ENCODE measurements at regions not wholly inside any gene's neighbourhood (a gene's known extent, or its start where the extent isn't known, plus 50 kb on each side); places are given as distances from the start of the nearest gene placed in this dataset.
"Not testable (repeated sequence)": the region's sequence is repeated elsewhere in the genome, so short reads cannot be mapped to it uniquely, and the experiment has no call there.

GRCh38 chr10:44118500-44118899, 266.4 kb downstream of the CXCL12 start:
- no peak for TF ChIP-seq CTCF (IDR thresholded peaks at IDR 0.05; ENCODE audit: low read length)
- DNase-seq, result no peak
- no peak overlapping the region for H2AFZ ChIP-seq (ENCODE audit: low read length)
- H3K4me1 ChIP-seq (ENCODE audit: low read length), result no peaks in the 10 kb centered on the region
- H3K9me2 ChIP-seq (replicated peaks; ENCODE audit: insufficient read depth, low read length), result no peaks in the 10 kb centered on the region
- H3K79me2 ChIP-seq (ENCODE audit: low read length), result no peaks in the 10 kb centered on the region
- H3K9ac ChIP-seq (ENCODE audit: low read length), result no peak overlapping the region
- H3K4me3 ChIP-seq (ENCODE audit: low read length), result no peak overlapping the region
- H4K20me1 ChIP-seq (ENCODE audit: insufficient read depth, low read length), result no peaks in the 10 kb centered on the region
- H3K27ac ChIP-seq (ENCODE audit: low read length), result no peak overlapping the region
- no peaks in the 10 kb centered on the region for H3F3A ChIP-seq (ENCODE audit: insufficient read depth, low read length)
- no peaks in the 10 kb centered on the region for H3K9me3 ChIP-seq (replicated peaks; ENCODE audit: insufficient read depth, low read length)
- H3K27me3 ChIP-seq (replicated peaks; ENCODE audit: insufficient read depth, low read length), result no peaks in the 10 kb centered on the region
- H3K36me3 ChIP-seq (replicated peaks; ENCODE audit: insufficient read depth, low read length), result no peaks in the 10 kb centered on the region
- H3K4me2 ChIP-seq (ENCODE audit: low read depth, low read length), result no peak overlapping the region

- H3K9me2 ChIP-seq (replicated peaks; ENCODE audit: insufficient read depth, low read length), result no peaks in the 10 kb centered on the region
- no peak for TF ChIP-seq EZH2phosphoT487 (IDR thresholded peaks at IDR 0.05; ENCODE audit: low read length)
- TF ChIP-seq CTCF (IDR thresholded peaks at IDR 0.05; ENCODE audit: low read length), result no peak
- no peak for TF ChIP-seq EZH2 (optimal IDR thresholded peaks at IDR 0.05; ENCODE audit: low read depth, low read length)
- no peaks in the 10 kb centered on the region for H3K27me3 ChIP-seq (replicated peaks; ENCODE audit: insufficient read depth, low read length)
- H3K4me1 ChIP-seq (ENCODE audit: low read length), result no peaks in the 10 kb centered on the region
- H3K36me3 ChIP-seq (replicated peaks; ENCODE audit: insufficient read depth, low read length), result no peaks in the 10 kb centered on the region
- no peak overlapping the region for H2AFZ ChIP-seq (ENCODE audit: low read length)
- H3K9me3 ChIP-seq (replicated peaks; ENCODE audit: insufficient read depth, low read length), result no peaks in the 10 kb centered on the region
- H3K4me3 ChIP-seq (ENCODE audit: low read length), result no peak overlapping the region
- H3K9ac ChIP-seq (ENCODE audit: low read length), result no peak overlapping the region
- DNase-seq, result no peak
- no peak overlapping the region for H3K27ac ChIP-seq (ENCODE audit: low read length)
- no peaks in the 10 kb centered on the region for H3F3A ChIP-seq (ENCODE audit: insufficient read depth, low read length)
- no peaks in the 10 kb centered on the region for H3K79me2 ChIP-seq (ENCODE audit: low read length)
- H4K20me1 ChIP-seq (ENCODE audit: insufficient read depth, low read length), result no peaks in the 10 kb centered on the region
- H3K4me2 ChIP-seq (ENCODE audit: low read depth, low read length), result no peak overlapping the region
These were observed 268.4 kb downstream of the CXCL12 start for GRCh38 chr10:44116474-44116873.

GRCh38 chr10:44115516-44115915, 269.4 kb downstream of the CXCL12 start:
- no peak for DNase-seq
- Histone ChIP-seq H3K27me3 (replicated peaks; ENCODE audit: insufficient read depth, low read length) (no peaks in the 10 kb centered on the region), H3K27ac (ENCODE audit: low read length) (no peak overlapping the region), H3K36me3 (replicated peaks; ENCODE audit: insufficient read depth, low read length) (no peaks in the 10 kb centered on the region), H3F3A (ENCODE audit: insufficient read depth, low read length) (no peaks in the 10 kb centered on the region), H3K9ac (ENCODE audit: low read length) (no peak overlapping the region), H3K4me2 (ENCODE audit: low read depth, low read length) (no peak overlapping the region), H3K4me1 (ENCODE audit: low read length) (no peaks in the 10 kb centered on the region), H2AFZ (ENCODE audit: low read length) (no peak overlapping the region), H4K20me1 (ENCODE audit: insufficient read depth, low read length) (no peaks in the 10 kb centered on the region), H3K9me3 (replicated peaks; ENCODE audit: insufficient read depth, low read length) (no peaks in the 10 kb centered on the region), H3K9me2 (replicated peaks; ENCODE audit: insufficient read depth, low read length) (no peaks in the 10 kb centered on the region), H3K79me2 (ENCODE audit: low read length) (no peaks in the 10 kb centered on the region), H3K4me3 (ENCODE audit: low read length) (no peak overlapping the region)
- TF ChIP-seq CTCF (IDR thresholded peaks at IDR 0.05; ENCODE audit: low read length) (no peak), EZH2 (optimal IDR thresholded peaks at IDR 0.05; ENCODE audit: low read depth, low read length) (no peak), EZH2phosphoT487 (IDR thresholded peaks at IDR 0.05; ENCODE audit: low read length) (no peak)

- Histone ChIP-seq H3K36me3 (replicated peaks; ENCODE audit: insufficient read depth, low read length) (no peaks in the 10 kb centered on the region), H3K9me3 (replicated peaks; ENCODE audit: insufficient read depth, low read length) (no peaks in the 10 kb centered on the region), H4K20me1 (ENCODE audit: insufficient read depth, low read length) (no peaks in the 10 kb centered on the region), H3F3A (ENCODE audit: insufficient read depth, low read length) (no peaks in the 10 kb centered on the region), H3K9me2 (replicated peaks; ENCODE audit: insufficient read depth, low read length) (no peaks in the 10 kb centered on the region), H3K4me3 (ENCODE audit: low read length) (no peak overlapping the region), H3K27me3 (replicated peaks; ENCODE audit: insufficient read depth, low read length) (no peaks in the 10 kb centered on the region), H3K9ac (ENCODE audit: low read length) (no peak overlapping the region), H3K79me2 (ENCODE audit: low read length) (no peaks in the 10 kb centered on the region), H3K27ac (ENCODE audit: low read length) (no peak overlapping the region), H2AFZ (ENCODE audit: low read length) (no peak overlapping the region), H3K4me1 (ENCODE audit: low read length) (no peaks in the 10 kb centered on the region), H3K4me2 (ENCODE audit: low read depth, low read length) (no peak overlapping the region)
- TF ChIP-seq EZH2 (optimal IDR thresholded peaks at IDR 0.05; ENCODE audit: low read depth, low read length) (no peak), CTCF (IDR thresholded peaks at IDR 0.05; ENCODE audit: low read length) (no peak), EZH2phosphoT487 (IDR thresholded peaks at IDR 0.05; ENCODE audit: low read length) (no peak)
- DNase-seq, result no peak
These were observed 270.5 kb downstream of the CXCL12 start for GRCh38 chr10:44114441-44114840.

- H3K79me2 ChIP-seq (ENCODE audit: low read length); H3K4me3 ChIP-seq (ENCODE audit: low read length); H3K27me3 ChIP-seq (replicated peaks; ENCODE audit: insufficient read depth, low read length); H4K20me1 ChIP-seq (ENCODE audit: insufficient read depth, low read length); H3K36me3 ChIP-seq (replicated peaks; ENCODE audit: insufficient read depth, low read length); H3F3A ChIP-seq (ENCODE audit: insufficient read depth, low read length); H3K4me2 ChIP-seq (ENCODE audit: low read depth, low read length); H3K9me2 ChIP-seq (replicated peaks; ENCODE audit: insufficient read depth, low read length); H3K27ac ChIP-seq (ENCODE audit: low read length); DNase-seq; H3K9me3 ChIP-seq (replicated peaks; ENCODE audit: insufficient read depth, low read length); H3K9ac ChIP-seq (ENCODE audit: low read length); H3K4me1 ChIP-seq (ENCODE audit: low read length); H2AFZ ChIP-seq (ENCODE audit: low read length): not testable (repeated sequence)
These were observed 272.6 kb downstream of the CXCL12 start for GRCh38 chr10:44112280-44112679.
